PFSK-1 (cell line): ENCODE measurements at regions not wholly inside any gene's neighbourhood (a gene's known extent, or its start where the extent isn't known, plus 50 kb on each side); places are given as distances from the start of the nearest gene placed in this dataset.

Source experiments
- FOXP2 ChIP-seq: optimal IDR thresholded peaks from 2 replicates; pipeline ENCODE3; 2011; ENCODE audit warnings: borderline replicate concordance, control low read depth, inconsistent platforms; ENCODE audit not compliant: insufficient read depth; ENCODE audit errors: extremely low read length, extremely low read depth
- POLR2AphosphoS5 ChIP-seq: IDR thresholded peaks from 2 replicates; pipeline ENCODE4 v1.6.1; 2012; ENCODE audit warnings: low read depth, mild to moderate bottlenecking, control low read depth, low read length, moderate library complexity
- SIN3A ChIP-seq: IDR thresholded peaks from 2 replicates; pipeline ENCODE4 v1.6.1; 2012; ENCODE audit warnings: mild to moderate bottlenecking, low read length, moderate library complexity, borderline replicate concordance; ENCODE audit not compliant: insufficient read depth
- TAF1 ChIP-seq: IDR thresholded peaks from 2 replicates; pipeline ENCODE4 v1.6.1; 2012; ENCODE audit warnings: low read length, control low read depth, borderline replicate concordance; ENCODE audit not compliant: insufficient read depth
- TF ChIP-seq, protein P1 (sequence below), 2 experiments: IDR thresholded peaks; 2 replicates each; pipeline versions ENCODE4 v1.6.1 to v1.8.0; 2011 to 2012; ENCODE audit warnings: low read depth in 2 of 2, low read length in 2 of 2, control low read depth in 1 of 2, inconsistent platforms in 1 of 2, mild to moderate bottlenecking in 1 of 2, moderate library complexity in 1 of 2; ENCODE audit not compliant: insufficient read depth in 1 of 2

DNA sequence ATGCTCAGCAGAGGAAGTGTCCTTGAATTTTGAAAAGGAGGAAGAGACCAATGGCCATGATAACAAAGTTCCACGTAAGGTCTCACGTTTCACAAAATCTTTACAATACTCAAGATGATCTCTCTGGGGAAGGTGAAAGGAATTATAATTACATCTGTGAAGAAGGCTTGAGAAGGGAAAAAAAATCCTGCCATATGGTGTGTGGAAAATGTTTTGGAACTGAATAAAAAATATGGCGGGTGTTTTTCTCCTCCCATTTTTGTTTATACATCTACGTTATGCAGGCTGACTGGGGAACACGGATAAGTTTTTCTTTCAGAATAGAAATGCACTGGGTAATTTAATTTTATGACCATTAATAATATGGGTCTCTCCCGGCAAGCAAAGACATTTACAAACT is 425.6 kb upstream of the BRINP1 start:
- TF ChIP-seq FOXP2: no peak
- TF ChIP-seq, protein P1, sequence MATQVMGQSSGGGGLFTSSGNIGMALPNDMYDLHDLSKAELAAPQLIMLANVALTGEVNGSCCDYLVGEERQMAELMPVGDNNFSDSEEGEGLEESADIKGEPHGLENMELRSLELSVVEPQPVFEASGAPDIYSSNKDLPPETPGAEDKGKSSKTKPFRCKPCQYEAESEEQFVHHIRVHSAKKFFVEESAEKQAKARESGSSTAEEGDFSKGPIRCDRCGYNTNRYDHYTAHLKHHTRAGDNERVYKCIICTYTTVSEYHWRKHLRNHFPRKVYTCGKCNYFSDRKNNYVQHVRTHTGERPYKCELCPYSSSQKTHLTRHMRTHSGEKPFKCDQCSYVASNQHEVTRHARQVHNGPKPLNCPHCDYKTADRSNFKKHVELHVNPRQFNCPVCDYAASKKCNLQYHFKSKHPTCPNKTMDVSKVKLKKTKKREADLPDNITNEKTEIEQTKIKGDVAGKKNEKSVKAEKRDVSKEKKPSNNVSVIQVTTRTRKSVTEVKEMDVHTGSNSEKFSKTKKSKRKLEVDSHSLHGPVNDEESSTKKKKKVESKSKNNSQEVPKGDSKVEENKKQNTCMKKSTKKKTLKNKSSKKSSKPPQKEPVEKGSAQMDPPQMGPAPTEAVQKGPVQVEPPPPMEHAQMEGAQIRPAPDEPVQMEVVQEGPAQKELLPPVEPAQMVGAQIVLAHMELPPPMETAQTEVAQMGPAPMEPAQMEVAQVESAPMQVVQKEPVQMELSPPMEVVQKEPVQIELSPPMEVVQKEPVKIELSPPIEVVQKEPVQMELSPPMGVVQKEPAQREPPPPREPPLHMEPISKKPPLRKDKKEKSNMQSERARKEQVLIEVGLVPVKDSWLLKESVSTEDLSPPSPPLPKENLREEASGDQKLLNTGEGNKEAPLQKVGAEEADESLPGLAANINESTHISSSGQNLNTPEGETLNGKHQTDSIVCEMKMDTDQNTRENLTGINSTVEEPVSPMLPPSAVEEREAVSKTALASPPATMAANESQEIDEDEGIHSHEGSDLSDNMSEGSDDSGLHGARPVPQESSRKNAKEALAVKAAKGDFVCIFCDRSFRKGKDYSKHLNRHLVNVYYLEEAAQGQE (IDR thresholded peaks at IDR 0.05; ENCODE audit: insufficient read depth in 1 of 2, low read depth in 2 of 2, low read length in 2 of 2): no peak

DNA sequence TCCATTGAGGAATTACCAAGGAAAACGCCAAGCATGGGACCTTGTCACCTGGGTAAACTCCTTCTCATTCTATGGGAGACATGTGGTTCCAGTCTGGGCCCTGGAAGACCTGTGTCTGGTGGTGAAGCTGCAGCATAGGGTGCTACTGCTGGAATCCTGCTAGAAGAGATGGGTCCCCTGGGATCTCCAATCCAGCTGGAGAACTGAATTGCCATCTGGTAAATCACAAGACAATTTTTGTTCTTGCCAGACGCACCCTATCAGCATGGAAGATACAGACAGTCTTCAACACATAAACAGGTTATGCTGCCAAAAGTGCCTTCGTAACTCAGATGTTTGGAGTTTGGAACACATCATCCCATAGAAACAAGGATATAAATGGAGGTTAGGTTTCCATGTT is 424.0 kb upstream of the BRINP1 start:
- TF ChIP-seq POLR2AphosphoS5 (no peak), TAF1 (no peak), FOXP2 (no peak), SIN3A (no peak)
- TF ChIP-seq, protein P1 (IDR thresholded peaks at IDR 0.05; ENCODE audit: insufficient read depth in 1 of 2, low read depth in 2 of 2, low read length in 2 of 2): no peak

DNA sequence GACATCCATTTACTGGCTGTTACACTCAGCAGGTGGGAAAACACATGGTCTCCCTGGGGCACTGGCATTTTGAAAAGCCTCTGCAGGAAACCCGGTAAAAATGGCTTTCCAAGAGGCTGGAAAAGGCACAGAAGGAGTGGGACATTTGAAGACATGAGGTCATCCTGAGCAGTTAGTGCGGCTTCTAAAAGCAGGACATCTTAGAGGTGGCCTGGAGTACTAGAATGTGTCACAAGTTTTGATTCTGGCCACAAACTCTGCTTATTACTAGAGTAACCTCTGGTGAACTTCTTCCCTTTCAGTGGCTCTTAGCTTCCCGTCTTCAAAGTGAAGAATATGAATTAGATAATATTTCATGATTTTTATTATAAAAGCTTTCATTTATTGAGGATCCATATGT is 423.0 kb upstream of the BRINP1 start:
- TF ChIP-seq FOXP2 (no peak), SIN3A (no peak), TAF1 (no peak), POLR2AphosphoS5 (no peak)
- TF ChIP-seq, protein P1 (IDR thresholded peaks at IDR 0.05; ENCODE audit: insufficient read depth in 1 of 2, low read depth in 2 of 2, low read length in 2 of 2): no peak

DNA sequence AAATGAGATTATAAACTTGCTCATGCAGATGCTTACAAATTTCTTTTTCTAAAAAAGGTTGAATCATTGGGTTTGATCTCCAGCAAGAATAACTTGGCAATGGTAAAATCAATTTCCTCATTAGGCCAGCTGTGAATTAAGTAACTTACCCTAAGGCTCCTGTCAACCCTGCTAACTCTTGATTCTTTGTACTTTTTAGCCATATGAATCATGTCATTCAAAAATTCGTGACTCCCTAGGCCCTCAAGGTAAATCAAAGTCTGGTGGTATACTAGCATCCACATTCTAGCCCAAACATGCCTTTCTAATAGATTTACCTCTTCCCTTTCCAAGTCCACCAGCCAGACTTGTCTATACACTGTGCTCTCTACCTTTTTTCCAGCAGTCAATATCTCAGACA is 420.8 kb upstream of the BRINP1 start:
- TF ChIP-seq, protein P1 (IDR thresholded peaks at IDR 0.05; ENCODE audit: insufficient read depth in 1 of 2, low read depth in 2 of 2, low read length in 2 of 2): no peak
- TF ChIP-seq POLR2AphosphoS5 (no peak), FOXP2 (no peak), TAF1 (no peak), SIN3A (no peak)

DNA sequence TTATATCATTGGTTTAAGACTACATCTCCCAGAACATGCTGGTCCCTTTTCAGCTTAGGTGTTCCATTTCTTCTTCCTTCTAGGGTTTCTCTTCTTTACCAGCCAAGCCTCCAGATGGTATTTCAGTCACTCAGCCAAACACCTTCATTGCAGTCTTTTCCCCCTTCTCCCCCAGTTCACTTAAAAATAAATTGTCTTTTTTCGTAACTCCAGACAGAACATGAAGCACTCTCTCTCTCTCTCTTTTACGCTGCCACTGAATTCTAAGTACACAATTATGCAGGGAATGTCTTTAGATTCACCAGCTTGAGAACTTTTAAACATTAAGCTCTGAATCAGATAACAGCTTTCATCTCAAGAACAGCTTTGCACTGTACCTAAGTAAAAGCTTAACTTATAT is 419.7 kb upstream of the BRINP1 start:
- TF ChIP-seq TAF1 (no peak), FOXP2 (no peak), POLR2AphosphoS5 (no peak), SIN3A (no peak)
- TF ChIP-seq, protein P1 (IDR thresholded peaks at IDR 0.05; ENCODE audit: insufficient read depth in 1 of 2, low read depth in 2 of 2, low read length in 2 of 2): no peak
